HEK293 (cell line): ENCODE measurements at regions not wholly inside any gene's neighbourhood (a gene's known extent, or its start where the extent isn't known, plus 50 kb on each side); places are given as distances from the start of the nearest gene placed in this dataset.

Source experiments
- CTCF ChIA-PET: fragments of 350-600 bp; formaldehyde crosslinking; extraction: SDS; loops from one replicate; lab custom pipeline; 2021; ENCODE audit warnings: antibody characterized with exemption; lab: Yijun Ruan, JAX
- POLR2A ChIA-PET: fragments of 300-600 bp; formaldehyde crosslinking; extraction: SDS; loops from one replicate; lab custom pipeline; 2020; ENCODE audit warnings: antibody characterized with exemption, inconsistent platforms; lab: Yijun Ruan, JAX
- H3K27ac ChIP-seq: fragments of 200-500 bp; sonication (Bioruptor generic); 2 replicates; pipeline ENCODE4 v1.5.1; 2014; ENCODE audit warnings: low read depth, low read length, control low read depth, inconsistent platforms; ENCODE audit errors: extremely low read depth
- H3K36me3 ChIP-seq, 2 experiments: fragments of 200-500 bp in 1 of 2; sonication (Bioruptor generic) in 1 of 2; 1 replicate in 1 of 2; 2 replicates in 1 of 2; pipeline ENCODE4 v1.5.1; 2014 to 2017; ENCODE audit warnings: inconsistent platforms in 2 of 2, low read length in 2 of 2; ENCODE audit not compliant: control insufficient read depth in 2 of 2, insufficient read depth in 1 of 2
- H3K4me1 ChIP-seq: fragments of 200-500 bp; sonication (Bioruptor generic); 2 replicates; pipeline ENCODE4 v1.5.1; 2014; ENCODE audit warnings: mild to moderate bottlenecking, low read length, inconsistent platforms; ENCODE audit not compliant: control insufficient read depth, insufficient read depth
- H3K4me3 ChIP-seq: 2 replicates; pipeline ENCODE4 v1.5.1; 2011; ENCODE audit warnings: low read depth, mild to moderate bottlenecking, control low read depth, low read length, moderate library complexity
- H3K9me3 ChIP-seq: fragments of 200-500 bp; sonication (Bioruptor generic); 2 replicates; pipeline ENCODE4 v1.5.1; 2014; ENCODE audit warnings: low read depth, low read length, inconsistent platforms; ENCODE audit not compliant: control insufficient read depth, insufficient read depth
- GLI2 ChIP-seq: fragments of 450-650 bp; formaldehyde crosslinking; IDR thresholded peaks from 2 replicates; pipeline ENCODE4; 2017; ENCODE audit warnings: missing biosample characterization, missing genetic modification characterization, low read depth, borderline replicate concordance
- IKZF3 ChIP-seq: fragments of 450-650 bp; IDR thresholded peaks from 2 replicates; pipeline ENCODE4 v1.5.0; 2018; ENCODE audit warnings: missing biosample characterization, mild to moderate bottlenecking, missing genetic modification characterization, moderate library complexity
- PATZ1 ChIP-seq: fragments of 450-650 bp; formaldehyde crosslinking; IDR thresholded peaks from 2 replicates; pipeline ENCODE4 v1.5.1; 2016; ENCODE audit warnings: missing biosample characterization, missing genetic modification characterization
- SP3 ChIP-seq: fragments of 450-650 bp; formaldehyde crosslinking; IDR thresholded peaks from 2 replicates; pipeline ENCODE4 v1.5.1; 2016; ENCODE audit warnings: missing biosample characterization, missing genetic modification characterization
- TRIM28 ChIP-seq: IDR thresholded peaks from 2 replicates; pipeline ENCODE4 v1.6.1; 2011; ENCODE audit warnings: low read length, control low read depth, borderline replicate concordance
- ZNF155 ChIP-seq: fragments of 450-650 bp; formaldehyde crosslinking; IDR thresholded peaks from 2 replicates; pipeline ENCODE4 v1.5.1; 2016; ENCODE audit warnings: missing biosample characterization, missing genetic modification characterization
- ZNF19 ChIP-seq: fragments of 450-650 bp; formaldehyde crosslinking; IDR thresholded peaks from 2 replicates; pipeline ENCODE4; 2016; ENCODE audit warnings: missing biosample characterization, missing genetic modification characterization, low read depth
- ZNF214 ChIP-seq: fragments of 450-650 bp; formaldehyde crosslinking; IDR thresholded peaks from 2 replicates; pipeline ENCODE4 v1.5.1; 2017; ENCODE audit warnings: missing biosample characterization, mild to moderate bottlenecking, missing genetic modification characterization, borderline replicate concordance
- ZNF335 ChIP-seq: fragments of 450-650 bp; formaldehyde crosslinking; conservative IDR thresholded peaks from 2 replicates; pipeline ENCODE4 v1.5.1; 2016; ENCODE audit warnings: missing biosample characterization, missing genetic modification characterization
- ZNF48 ChIP-seq: fragments of 450-650 bp; formaldehyde crosslinking; IDR thresholded peaks from 2 replicates; pipeline ENCODE4 v1.5.1; 2016; ENCODE audit warnings: missing biosample characterization, missing genetic modification characterization
- ZNF600 ChIP-seq: fragments of 450-650 bp; formaldehyde crosslinking; IDR thresholded peaks from 2 replicates; pipeline ENCODE4 v1.5.1; 2016; ENCODE audit warnings: missing biosample characterization, missing genetic modification characterization
- ZNF645 ChIP-seq: fragments of 450-650 bp; formaldehyde crosslinking; IDR thresholded peaks from 2 replicates; pipeline ENCODE4; 2016; ENCODE audit warnings: missing biosample characterization, missing genetic modification characterization
- ZNF658 ChIP-seq: fragments of 450-650 bp; formaldehyde crosslinking; IDR thresholded peaks from 2 replicates; pipeline ENCODE4; 2016; ENCODE audit warnings: missing biosample characterization, missing genetic modification characterization
- ZNF664 ChIP-seq: fragments of 450-650 bp; formaldehyde crosslinking; IDR thresholded peaks from 2 replicates; pipeline ENCODE4 v1.5.1; 2016; ENCODE audit warnings: missing biosample characterization, missing genetic modification characterization
- ZSCAN23 ChIP-seq: fragments of 450-650 bp; formaldehyde crosslinking; IDR thresholded peaks from 2 replicates; pipeline ENCODE4 v1.5.1; 2016; ENCODE audit warnings: missing biosample characterization, missing genetic modification characterization
- TF ChIP-seq, protein P1 (sequence below): fragments of 450-650 bp; formaldehyde crosslinking; IDR thresholded peaks from 2 replicates; pipeline ENCODE4 v1.5.1; 2016; ENCODE audit warnings: missing biosample characterization, missing genetic modification characterization
- TF ChIP-seq, protein P2 (sequence below): fragments of 450-650 bp; formaldehyde crosslinking; conservative IDR thresholded peaks from 2 replicates; pipeline ENCODE4 v1.5.1; 2016; ENCODE audit warnings: low read depth, missing biosample characterization, missing genetic modification characterization
- TF ChIP-seq, protein P3 (sequence below): fragments of 450-650 bp; formaldehyde crosslinking; IDR thresholded peaks from 2 replicates; pipeline ENCODE4 v1.5.1; 2016; ENCODE audit warnings: missing biosample characterization, missing genetic modification characterization

- TF ChIP-seq ZNF645 (tag by site-specific recombination): no peak
- TF ChIP-seq ZNF48 (tag by site-specific recombination): no peak
- TF ChIP-seq ZSCAN23 (tag by site-specific recombination): no peak
- TF ChIP-seq ZNF155: no peak
These were observed 329.9 kb upstream of the AJAP1 start (continued) for GRCh38 chr1:4324525-4324924.

DNA sequence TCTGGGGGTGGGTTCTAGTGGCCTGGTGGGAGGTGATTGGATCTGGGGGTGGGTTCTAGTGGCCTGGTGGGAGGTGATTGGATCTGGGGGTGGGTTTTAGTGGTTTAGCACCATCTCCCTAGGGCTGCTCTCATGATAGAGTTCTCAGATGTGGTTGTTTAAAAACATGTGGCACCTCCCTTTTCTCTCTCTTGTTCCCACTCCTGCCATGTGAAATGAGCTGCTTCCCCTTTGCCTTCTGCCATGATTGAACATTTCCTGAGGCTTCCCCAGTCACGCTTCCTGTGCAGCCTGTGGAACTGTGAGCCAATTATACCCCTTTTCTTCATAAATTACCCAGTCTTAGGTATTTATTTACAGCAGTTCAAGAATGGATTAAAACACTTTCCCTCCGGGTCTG, 327.3 kb upstream of the AJAP1 start:
- no peaks in the 10 kb centered on the region for H3K9me3 ChIP-seq
- TF ChIP-seq IKZF3: no peak
- TF ChIP-seq TRIM28: no peak
- no peak for TF ChIP-seq ZNF664 (tag by site-specific recombination)
- TF ChIP-seq, protein P1, sequence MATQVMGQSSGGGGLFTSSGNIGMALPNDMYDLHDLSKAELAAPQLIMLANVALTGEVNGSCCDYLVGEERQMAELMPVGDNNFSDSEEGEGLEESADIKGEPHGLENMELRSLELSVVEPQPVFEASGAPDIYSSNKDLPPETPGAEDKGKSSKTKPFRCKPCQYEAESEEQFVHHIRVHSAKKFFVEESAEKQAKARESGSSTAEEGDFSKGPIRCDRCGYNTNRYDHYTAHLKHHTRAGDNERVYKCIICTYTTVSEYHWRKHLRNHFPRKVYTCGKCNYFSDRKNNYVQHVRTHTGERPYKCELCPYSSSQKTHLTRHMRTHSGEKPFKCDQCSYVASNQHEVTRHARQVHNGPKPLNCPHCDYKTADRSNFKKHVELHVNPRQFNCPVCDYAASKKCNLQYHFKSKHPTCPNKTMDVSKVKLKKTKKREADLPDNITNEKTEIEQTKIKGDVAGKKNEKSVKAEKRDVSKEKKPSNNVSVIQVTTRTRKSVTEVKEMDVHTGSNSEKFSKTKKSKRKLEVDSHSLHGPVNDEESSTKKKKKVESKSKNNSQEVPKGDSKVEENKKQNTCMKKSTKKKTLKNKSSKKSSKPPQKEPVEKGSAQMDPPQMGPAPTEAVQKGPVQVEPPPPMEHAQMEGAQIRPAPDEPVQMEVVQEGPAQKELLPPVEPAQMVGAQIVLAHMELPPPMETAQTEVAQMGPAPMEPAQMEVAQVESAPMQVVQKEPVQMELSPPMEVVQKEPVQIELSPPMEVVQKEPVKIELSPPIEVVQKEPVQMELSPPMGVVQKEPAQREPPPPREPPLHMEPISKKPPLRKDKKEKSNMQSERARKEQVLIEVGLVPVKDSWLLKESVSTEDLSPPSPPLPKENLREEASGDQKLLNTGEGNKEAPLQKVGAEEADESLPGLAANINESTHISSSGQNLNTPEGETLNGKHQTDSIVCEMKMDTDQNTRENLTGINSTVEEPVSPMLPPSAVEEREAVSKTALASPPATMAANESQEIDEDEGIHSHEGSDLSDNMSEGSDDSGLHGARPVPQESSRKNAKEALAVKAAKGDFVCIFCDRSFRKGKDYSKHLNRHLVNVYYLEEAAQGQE (tag by site-specific recombination): no peak
- TF ChIP-seq SP3 (tag by site-specific recombination): no peak
- no peak for TF ChIP-seq ZNF214 (tag by site-specific recombination)
- no peak for TF ChIP-seq ZNF600
- TF ChIP-seq PATZ1 (tag by site-specific recombination): no peak
- TF ChIP-seq ZNF658 (tag by site-specific recombination): no peak
- no peak for TF ChIP-seq ZNF335 (tag by site-specific recombination)
- TF ChIP-seq, protein P2, sequence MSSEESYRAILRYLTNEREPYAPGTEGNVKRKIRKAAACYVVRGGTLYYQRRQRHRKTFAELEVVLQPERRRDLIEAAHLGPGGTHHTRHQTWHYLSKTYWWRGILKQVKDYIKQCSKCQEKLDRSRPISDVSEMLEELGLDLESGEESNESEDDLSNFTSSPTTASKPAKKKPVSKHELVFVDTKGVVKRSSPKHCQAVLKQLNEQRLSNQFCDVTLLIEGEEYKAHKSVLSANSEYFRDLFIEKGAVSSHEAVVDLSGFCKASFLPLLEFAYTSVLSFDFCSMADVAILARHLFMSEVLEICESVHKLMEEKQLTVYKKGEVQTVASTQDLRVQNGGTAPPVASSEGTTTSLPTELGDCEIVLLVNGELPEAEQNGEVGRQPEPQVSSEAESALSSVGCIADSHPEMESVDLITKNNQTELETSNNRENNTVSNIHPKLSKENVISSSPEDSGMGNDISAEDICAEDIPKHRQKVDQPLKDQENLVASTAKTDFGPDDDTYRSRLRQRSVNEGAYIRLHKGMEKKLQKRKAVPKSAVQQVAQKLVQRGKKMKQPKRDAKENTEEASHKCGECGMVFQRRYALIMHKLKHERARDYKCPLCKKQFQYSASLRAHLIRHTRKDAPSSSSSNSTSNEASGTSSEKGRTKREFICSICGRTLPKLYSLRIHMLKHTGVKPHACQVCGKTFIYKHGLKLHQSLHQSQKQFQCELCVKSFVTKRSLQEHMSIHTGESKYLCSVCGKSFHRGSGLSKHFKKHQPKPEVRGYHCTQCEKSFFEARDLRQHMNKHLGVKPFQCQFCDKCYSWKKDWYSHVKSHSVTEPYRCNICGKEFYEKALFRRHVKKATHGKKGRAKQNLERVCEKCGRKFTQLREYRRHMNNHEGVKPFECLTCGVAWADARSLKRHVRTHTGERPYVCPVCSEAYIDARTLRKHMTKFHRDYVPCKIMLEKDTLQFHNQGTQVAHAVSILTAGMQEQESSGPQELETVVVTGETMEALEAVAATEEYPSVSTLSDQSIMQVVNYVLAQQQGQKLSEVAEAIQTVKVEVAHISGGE: no peak
- TF ChIP-seq, protein P3, sequence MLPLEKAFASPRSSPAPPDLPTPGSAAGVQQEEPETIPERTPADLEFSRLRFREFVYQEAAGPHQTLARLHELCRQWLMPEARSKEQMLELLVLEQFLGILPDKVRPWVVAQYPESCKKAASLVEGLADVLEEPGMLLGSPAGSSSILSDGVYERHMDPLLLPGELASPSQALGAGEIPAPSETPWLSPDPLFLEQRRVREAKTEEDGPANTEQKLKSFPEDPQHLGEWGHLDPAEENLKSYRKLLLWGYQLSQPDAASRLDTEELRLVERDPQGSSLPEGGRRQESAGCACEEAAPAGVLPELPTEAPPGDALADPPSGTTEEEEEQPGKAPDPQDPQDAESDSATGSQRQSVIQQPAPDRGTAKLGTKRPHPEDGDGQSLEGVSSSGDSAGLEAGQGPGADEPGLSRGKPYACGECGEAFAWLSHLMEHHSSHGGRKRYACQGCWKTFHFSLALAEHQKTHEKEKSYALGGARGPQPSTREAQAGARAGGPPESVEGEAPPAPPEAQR (tag by site-specific recombination): no peak
- no peak for TF ChIP-seq ZNF19 (tag by site-specific recombination)
- no peak for TF ChIP-seq GLI2 (tag by site-specific recombination)
- CTCF ChIA-PET: no interaction called here
- H3K4me1 ChIP-seq: no peaks in the 10 kb centered on the region
- no peak overlapping the region for H3K4me3 ChIP-seq
- POLR2A ChIA-PET: no interaction called here
- no peak overlapping the region for H3K27ac ChIP-seq
- no peaks in the 10 kb centered on the region for H3K36me3 ChIP-seq
